ENCODE measurements at regions not wholly inside any gene's neighbourhood (a gene's known extent, or its start where the extent isn't known, plus 50 kb on each side); places are given as distances from the start of the nearest gene placed in this dataset.

DNA sequence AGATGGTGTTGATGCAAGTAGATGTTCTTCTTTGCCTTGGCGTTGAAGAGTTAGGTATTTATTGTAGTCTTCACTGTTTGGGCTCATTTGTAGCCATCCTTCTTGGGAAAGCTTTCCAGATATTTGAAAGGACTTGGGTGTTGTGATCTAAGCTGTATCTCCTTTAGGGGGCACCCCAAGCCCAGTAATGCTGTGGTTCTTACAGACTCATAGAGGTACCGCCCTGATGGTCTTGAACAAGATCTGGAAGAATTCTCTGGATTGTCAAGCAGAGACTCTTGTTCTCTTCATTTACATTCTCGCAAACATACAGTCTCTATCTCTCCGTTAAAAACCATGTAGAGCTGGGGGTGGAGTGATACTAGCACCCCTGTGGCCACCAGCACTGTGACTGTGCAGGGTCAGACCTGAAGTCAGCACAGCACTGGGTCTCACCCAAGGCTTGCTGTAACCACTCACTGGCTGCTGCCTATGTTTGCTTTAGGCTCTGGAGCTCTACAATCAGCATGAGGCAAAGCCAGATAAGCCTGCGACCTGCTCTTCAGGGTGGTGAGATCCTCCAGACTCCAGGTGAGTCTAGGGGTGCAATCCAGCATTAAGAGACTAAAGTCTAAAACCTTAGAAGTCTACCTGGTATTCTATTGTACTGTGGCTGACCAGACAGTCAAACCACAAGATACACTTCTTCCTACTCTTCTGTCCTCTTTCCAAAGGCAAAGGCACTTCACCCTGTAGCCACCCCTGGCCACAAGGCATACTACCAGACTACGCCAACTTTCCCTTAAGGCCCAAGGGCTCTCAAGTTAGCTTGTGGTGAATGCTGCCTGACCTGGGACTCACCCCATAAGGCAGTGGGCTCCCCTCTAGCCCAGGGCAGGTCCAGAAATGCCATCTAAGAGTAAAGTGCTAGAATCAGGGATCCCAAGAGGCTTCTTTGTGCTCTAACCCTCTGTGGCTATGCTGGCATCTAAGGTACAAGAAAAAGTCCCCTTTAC, 209.7 kb upstream of the TMEM196 start:
- DNase-seq, result peak; percentile 81 to 82
- Histone ChIP-seq H3K27me3 (replicated peaks; ENCODE audit: control insufficient read depth, insufficient read depth, low read length) (no peaks in the 10 kb centered on the region), H3K9me3 (peaks cover 31% of the 10 kb centered on the region), H3K4me3 (ENCODE audit: low read depth, low read length) (no peak overlapping the region), H3K36me3 (ENCODE audit: control insufficient read depth, insufficient read depth, low read length) (no peaks in the 10 kb centered on the region; the same call in 1 of the 2 replicates), H3K4me1 (peaks cover 14% of the 10 kb centered on the region)
- no peak overlapping the region for H3K4me3 Mint-ChIP-seq (ENCODE audit: unreplicated experiment)
- ChIA-PET CTCF (interaction anchor here (0.6 to 1.9 kb wide), 16 partner anchors 13 to 615 kb away, joined by 3 to 17 read pairs (median 4); partner anchors contain the start of gene ITGB8), POLR2A (interaction anchor here (0.6 kb wide), 1 partner anchor 67 kb away, joined by 3 read pairs; no protein-coding TSS in a partner anchor)
- intact Hi-C loops (cut with micrococcal nuclease; ENCODE audit: unreplicated experiment), result loop anchor here (1.0 to 5.0 kb wide), 11 partner anchors 68 to 665 kb away; partner anchors contain the start of genes ITGB8 and MACC1
- peaks cover 69% of the 10 kb centered on the region for H3K9me3 Mint-ChIP-seq (ENCODE audit: unreplicated experiment)
- BruUV-seq (replicated peaks), result no TSS peak
- peaks cover 10% of the 10 kb centered on the region for H3K4me1 Mint-ChIP-seq (ENCODE audit: low read depth, unreplicated experiment)
- TF ChIP-seq, protein P1, sequence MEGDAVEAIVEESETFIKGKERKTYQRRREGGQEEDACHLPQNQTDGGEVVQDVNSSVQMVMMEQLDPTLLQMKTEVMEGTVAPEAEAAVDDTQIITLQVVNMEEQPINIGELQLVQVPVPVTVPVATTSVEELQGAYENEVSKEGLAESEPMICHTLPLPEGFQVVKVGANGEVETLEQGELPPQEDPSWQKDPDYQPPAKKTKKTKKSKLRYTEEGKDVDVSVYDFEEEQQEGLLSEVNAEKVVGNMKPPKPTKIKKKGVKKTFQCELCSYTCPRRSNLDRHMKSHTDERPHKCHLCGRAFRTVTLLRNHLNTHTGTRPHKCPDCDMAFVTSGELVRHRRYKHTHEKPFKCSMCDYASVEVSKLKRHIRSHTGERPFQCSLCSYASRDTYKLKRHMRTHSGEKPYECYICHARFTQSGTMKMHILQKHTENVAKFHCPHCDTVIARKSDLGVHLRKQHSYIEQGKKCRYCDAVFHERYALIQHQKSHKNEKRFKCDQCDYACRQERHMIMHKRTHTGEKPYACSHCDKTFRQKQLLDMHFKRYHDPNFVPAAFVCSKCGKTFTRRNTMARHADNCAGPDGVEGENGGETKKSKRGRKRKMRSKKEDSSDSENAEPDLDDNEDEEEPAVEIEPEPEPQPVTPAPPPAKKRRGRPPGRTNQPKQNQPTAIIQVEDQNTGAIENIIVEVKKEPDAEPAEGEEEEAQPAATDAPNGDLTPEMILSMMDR (IDR thresholded peaks at IDR 0.05; ENCODE audit: insufficient read depth in 1 of 2, low read depth in 1 of 2, low read length in 1 of 2, severe bottlenecking in 1 of 2, unreplicated experiment in 1 of 2), result peak; percentile 46 to 63
- H3K27me3 Mint-ChIP-seq (ENCODE audit: insufficient read depth, unreplicated experiment), result no peaks in the 10 kb centered on the region
- no peaks in the 10 kb centered on the region for H3K36me3 Mint-ChIP-seq (ENCODE audit: insufficient read depth, unreplicated experiment)
- H3K27ac Mint-ChIP-seq (ENCODE audit: unreplicated experiment), result peak overlapping the region; percentile 37

DNA sequence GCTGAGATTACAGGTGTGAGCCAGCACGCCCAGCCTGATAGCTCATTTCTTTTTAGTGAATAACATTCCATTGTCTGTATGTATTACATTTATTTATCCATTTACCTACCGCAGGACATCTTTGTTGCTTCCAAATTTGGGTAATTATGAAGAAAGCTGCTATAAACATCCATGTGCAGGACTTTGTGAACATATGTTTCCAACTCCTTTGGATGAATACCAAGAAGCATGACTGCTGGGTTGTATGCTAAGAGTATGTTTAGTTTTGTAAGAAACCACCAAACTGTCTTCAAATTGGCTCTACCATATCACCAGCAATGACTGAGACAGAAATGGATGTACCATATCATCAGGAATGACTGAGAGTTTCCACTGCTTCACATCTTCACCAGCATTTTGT, 200.2 kb upstream of the TMEM196 start:
- Mint-ChIP-seq H3K27me3 (ENCODE audit: insufficient read depth, unreplicated experiment) (no peaks in the 10 kb centered on the region), H3K27ac (ENCODE audit: unreplicated experiment) (no peak overlapping the region), H3K9me3 (ENCODE audit: unreplicated experiment) (peaks cover 23% of the 10 kb centered on the region), H3K36me3 (ENCODE audit: insufficient read depth, unreplicated experiment) (peaks cover 7% of the 10 kb centered on the region), H3K4me1 (ENCODE audit: low read depth, unreplicated experiment) (peaks cover 26% of the 10 kb centered on the region), H3K4me3 (ENCODE audit: unreplicated experiment) (no peak overlapping the region)
- Histone ChIP-seq H3K9me3 (peaks cover 2% of the 10 kb centered on the region; the same call in 1 of the 2 replicates), H3K27me3 (replicated peaks; ENCODE audit: control insufficient read depth, insufficient read depth, low read length) (no peaks in the 10 kb centered on the region), H3K36me3 (ENCODE audit: control insufficient read depth, insufficient read depth, low read length) (no peaks in the 10 kb centered on the region), H3K4me1 (peaks cover 32% of the 10 kb centered on the region), H3K4me3 (ENCODE audit: low read depth, low read length) (no peak overlapping the region)
- intact Hi-C loops (cut with micrococcal nuclease; ENCODE audit: unreplicated experiment), result loop anchor here (5.0 kb wide), 2 partner anchors 201 to 764 kb away; partner anchors contain the start of gene TMEM196
- TF ChIP-seq, protein P1 (IDR thresholded peaks at IDR 0.05; ENCODE audit: insufficient read depth in 1 of 2, low read depth in 1 of 2, low read length in 1 of 2, severe bottlenecking in 1 of 2, unreplicated experiment in 1 of 2), result no peak
- ChIA-PET CTCF (no interaction called here), POLR2A (no interaction called here)
- BruUV-seq (replicated peaks), result no TSS peak
- no peak for DNase-seq

DNA sequence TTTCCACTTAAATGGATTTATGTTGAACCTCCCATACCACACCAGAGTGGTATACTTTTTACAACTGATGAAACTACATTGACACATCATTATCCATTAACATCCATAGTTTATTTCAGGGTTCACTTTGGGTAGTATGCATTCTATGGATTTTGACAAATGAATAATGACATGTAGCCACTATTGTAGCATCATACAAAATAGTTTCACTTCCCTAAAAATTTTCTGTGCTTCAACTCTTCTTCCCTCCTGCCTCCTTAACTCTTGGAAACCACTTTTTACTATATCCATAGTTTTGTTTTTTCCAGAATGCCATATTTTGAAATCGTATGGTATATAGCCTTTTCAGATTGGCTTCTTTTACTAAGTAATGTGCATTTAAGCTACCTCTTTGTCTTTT, 199.5 kb upstream of the TMEM196 start:
- peaks cover 26% of the 10 kb centered on the region for H3K4me1 Mint-ChIP-seq (ENCODE audit: low read depth, unreplicated experiment)

More for the DNA sequence above, 199.5 kb upstream of the TMEM196 start:
- Mint-ChIP-seq H3K9me3 (ENCODE audit: unreplicated experiment) (peaks cover 17% of the 10 kb centered on the region), H3K27ac (ENCODE audit: unreplicated experiment) (peak overlapping the region; percentile 40), H3K27me3 (ENCODE audit: insufficient read depth, unreplicated experiment) (no peaks in the 10 kb centered on the region), H3K36me3 (ENCODE audit: insufficient read depth, unreplicated experiment) (peaks cover 7% of the 10 kb centered on the region), H3K4me3 (ENCODE audit: unreplicated experiment) (no peak overlapping the region)
- H3K9me3 ChIP-seq, result peaks cover 5% of the 10 kb centered on the region; the same call in 1 of the 2 replicates
- H3K27me3 ChIP-seq (replicated peaks; ENCODE audit: control insufficient read depth, insufficient read depth, low read length), result no peaks in the 10 kb centered on the region
- POLR2A ChIA-PET, result interaction anchor here (0.7 kb wide), 1 partner anchor 142 kb away, joined by 3 read pairs; no protein-coding TSS in a partner anchor
- H3K4me3 ChIP-seq (ENCODE audit: low read depth, low read length), result no peak overlapping the region
- no TSS peak for BruUV-seq (replicated peaks)
- TF ChIP-seq, protein P1 (IDR thresholded peaks at IDR 0.05; ENCODE audit: insufficient read depth in 1 of 2, low read depth in 1 of 2, low read length in 1 of 2, severe bottlenecking in 1 of 2, unreplicated experiment in 1 of 2), result no peak
- H3K4me1 ChIP-seq, result peaks cover 39% of the 10 kb centered on the region
- no peaks in the 10 kb centered on the region for H3K36me3 ChIP-seq (ENCODE audit: control insufficient read depth, insufficient read depth, low read length)
- intact Hi-C loops (cut with micrococcal nuclease; ENCODE audit: unreplicated experiment), result loop anchor here (5.0 kb wide), 2 partner anchors 201 to 764 kb away; partner anchors contain the start of gene TMEM196
- CTCF ChIA-PET, result no interaction called here
- DNase-seq, result no peak
